ENCODE measurements at regions not wholly inside any gene's neighbourhood (a gene's known extent, or its start where the extent isn't known, plus 50 kb on each side); places are given as distances from the start of the nearest gene placed in this dataset.
"Not testable (repeated sequence)": the region's sequence is repeated elsewhere in the genome, so short reads cannot be mapped to it uniquely, and the experiment has no call there.

DNA sequence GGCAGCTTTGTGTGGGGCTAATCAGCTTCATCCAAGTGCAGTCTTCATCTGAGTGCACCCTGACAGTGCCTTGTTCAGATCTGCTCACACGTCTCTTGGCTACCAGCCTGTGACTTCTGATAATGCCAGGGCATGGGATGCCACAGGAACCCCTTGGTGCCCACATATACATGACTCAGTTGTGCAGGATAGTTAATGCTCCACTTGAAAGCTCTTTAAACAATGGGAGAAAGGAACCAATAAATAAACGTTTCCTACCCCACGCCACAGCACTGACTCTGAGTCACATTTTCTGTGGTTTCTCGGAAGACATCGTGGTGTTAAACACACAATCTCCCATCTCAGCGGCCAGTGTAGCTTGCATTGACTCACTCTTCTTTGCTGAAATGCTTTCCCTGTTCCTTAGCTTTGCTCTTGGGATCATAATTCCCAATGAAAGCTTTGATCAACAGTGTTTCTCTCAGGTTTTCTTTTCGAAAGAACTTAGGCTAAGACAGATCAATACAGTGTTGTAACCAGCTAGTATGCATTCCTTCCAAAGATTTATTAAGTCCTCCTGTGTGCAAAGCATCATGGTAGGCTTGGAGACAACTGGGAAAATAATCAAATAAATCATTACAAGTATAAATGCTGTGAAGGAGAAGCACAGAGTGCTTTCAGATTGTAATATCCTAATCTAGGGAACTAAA is 142.0 kb downstream of the COPS8 start:
- H3K4me1 Mint-ChIP-seq, result no peaks in the 10 kb centered on the region
- CTCF ChIA-PET, result interaction anchor here (1.0 kb wide), 1 partner anchor 73 kb away, joined by 4 read pairs; no protein-coding TSS in a partner anchor
- no peaks in the 10 kb centered on the region for H3K9me3 Mint-ChIP-seq
- H3K27ac Mint-ChIP-seq, result no peak overlapping the region
- no peaks in the 10 kb centered on the region for H3K36me3 Mint-ChIP-seq
- H3K4me3 Mint-ChIP-seq, result no peak overlapping the region
- H3K27me3 Mint-ChIP-seq, result peaks cover 13% of the 10 kb centered on the region
- DNase-seq, result no peak

DNA sequence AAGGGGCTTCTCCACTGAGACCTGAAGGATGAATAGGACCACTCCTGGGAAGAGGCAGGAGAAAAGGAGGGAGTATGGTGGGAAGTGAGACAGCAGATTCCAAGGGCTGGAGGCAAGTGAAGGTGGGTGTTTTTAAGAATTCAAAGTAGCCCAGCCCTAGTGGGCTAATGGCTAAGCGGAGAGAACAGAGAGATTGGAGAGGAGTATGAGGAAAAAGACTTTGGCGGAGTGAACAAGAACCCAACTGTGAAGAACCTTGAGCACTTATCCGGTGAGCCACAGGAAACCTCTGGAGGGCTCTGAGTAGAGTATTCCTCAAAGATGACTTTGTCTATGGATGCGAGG is 142.6 kb downstream of the COPS8 start:
- CTCF ChIA-PET, result interaction anchor here (1.0 kb wide), 1 partner anchor 74 kb away, joined by 4 read pairs; no protein-coding TSS in a partner anchor
- no peaks in the 10 kb centered on the region for H3K36me3 Mint-ChIP-seq
- no peaks in the 10 kb centered on the region for H3K4me1 Mint-ChIP-seq

DNA sequence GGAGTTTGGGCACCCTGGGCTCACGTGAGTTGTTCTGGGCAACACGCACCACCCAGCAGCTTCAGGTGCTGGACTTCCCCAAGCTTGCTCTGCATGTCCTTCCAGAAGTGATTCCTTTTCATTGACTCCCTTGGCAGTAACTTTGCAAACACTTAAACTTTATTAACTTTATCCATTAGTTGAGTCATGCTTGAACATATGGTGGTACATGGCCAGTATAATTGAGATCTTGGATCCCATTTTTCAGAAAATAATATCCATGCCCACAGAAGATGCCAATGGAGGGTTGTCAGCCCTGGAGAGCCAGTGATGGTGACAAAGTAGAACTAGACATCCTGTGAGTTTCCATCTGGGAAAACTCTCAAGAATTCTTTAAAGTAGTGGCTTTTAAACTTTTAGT is 144.2 kb downstream of the COPS8 start:
- no peak overlapping the region for H3K4me3 Mint-ChIP-seq
- no peaks in the 10 kb centered on the region for H3K4me1 Mint-ChIP-seq
- H3K27ac Mint-ChIP-seq, result no peak overlapping the region
- H3K27me3 Mint-ChIP-seq, result peaks cover 8% of the 10 kb centered on the region
- no peaks in the 10 kb centered on the region for H3K9me3 Mint-ChIP-seq
- DNase-seq, result no peak
- CTCF ChIA-PET, result no interaction called here
- H3K36me3 Mint-ChIP-seq, result no peaks in the 10 kb centered on the region

More for the DNA sequence above, 142.6 kb downstream of the COPS8 start:
- Mint-ChIP-seq H3K4me3 (no peak overlapping the region), H3K27ac (no peak overlapping the region), H3K9me3 (no peaks in the 10 kb centered on the region), H3K27me3 (peaks cover 13% of the 10 kb centered on the region)
- no peak for DNase-seq

DNA sequence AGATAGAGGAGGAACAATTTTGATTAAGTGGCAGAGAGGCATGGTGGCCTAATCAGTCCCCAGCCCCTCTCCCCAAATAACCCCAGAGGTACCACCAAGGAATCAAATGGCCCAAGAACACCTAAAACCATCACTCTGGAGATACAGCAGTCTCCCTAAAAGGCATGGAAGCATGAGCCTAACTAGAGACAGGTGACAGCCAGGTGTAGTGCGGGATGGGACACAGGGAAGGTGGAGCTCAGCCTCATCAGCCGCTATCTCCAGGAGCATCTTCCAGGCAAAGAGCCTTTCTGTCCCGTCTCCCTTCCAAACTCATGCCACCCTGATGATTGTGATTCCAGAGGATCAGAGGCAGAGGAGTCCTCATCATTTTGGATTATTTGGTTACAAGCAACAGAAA is 144.7 kb downstream of the COPS8 start:
- CTCF ChIA-PET, result no interaction called here
- Mint-ChIP-seq H3K4me1 (no peaks in the 10 kb centered on the region), H3K4me3 (no peak overlapping the region), H3K27me3 (peaks cover 8% of the 10 kb centered on the region), H3K9me3 (no peaks in the 10 kb centered on the region), H3K36me3 (no peaks in the 10 kb centered on the region), H3K27ac (no peak overlapping the region)
- no peak for DNase-seq

DNA sequence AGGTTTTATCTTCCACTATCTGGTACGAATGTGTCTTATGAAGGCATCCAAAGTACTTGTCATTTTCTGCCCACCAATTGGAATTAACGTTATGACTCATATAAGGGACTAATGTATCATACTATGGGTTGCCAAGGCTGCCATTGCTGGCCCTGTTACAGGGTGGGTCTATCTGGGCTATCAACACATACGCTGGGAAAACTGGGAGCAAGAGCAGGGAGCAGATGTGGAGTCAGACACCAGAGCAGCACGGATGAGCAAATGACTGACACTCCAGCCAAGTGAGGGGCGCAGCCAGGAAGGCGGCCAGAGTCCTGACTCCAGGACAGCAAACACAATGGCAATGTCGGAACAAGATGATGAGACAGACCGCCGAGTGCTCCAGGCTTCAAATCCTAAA is 145.9 kb downstream of the COPS8 start:
- no peak overlapping the region for H3K27ac Mint-ChIP-seq
- no peak overlapping the region for H3K4me3 Mint-ChIP-seq
- H3K9me3 Mint-ChIP-seq, result no peaks in the 10 kb centered on the region
- H3K27me3 Mint-ChIP-seq, result peaks cover 8% of the 10 kb centered on the region
- H3K4me1 Mint-ChIP-seq, result no peaks in the 10 kb centered on the region
- CTCF ChIA-PET, result no interaction called here
- no peaks in the 10 kb centered on the region for H3K36me3 Mint-ChIP-seq
- DNase-seq, result no peak

DNA sequence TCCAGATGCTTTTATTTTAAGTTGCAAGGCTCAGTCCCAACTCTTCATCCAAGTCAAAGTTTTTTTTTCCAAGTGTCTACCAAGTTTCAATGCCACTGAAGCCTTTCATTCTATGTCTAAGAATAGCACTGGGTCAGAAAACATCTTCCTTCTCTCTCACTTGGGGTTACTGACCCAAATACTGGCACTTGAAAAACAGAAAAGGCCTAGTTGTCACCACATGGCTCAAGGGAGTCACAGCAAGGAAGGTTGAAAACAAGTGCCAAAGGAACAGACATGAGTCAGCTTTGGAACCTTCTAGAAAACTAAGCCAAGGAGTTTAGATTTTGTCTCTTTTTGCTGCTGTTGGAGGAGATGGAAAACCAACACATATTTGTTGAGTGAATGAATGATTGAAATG is 146.5 kb downstream of the COPS8 start:
- Mint-ChIP-seq H3K27me3 (peaks cover 8% of the 10 kb centered on the region), H3K4me3 (no peak overlapping the region), H3K27ac (no peak overlapping the region), H3K4me1 (no peaks in the 10 kb centered on the region), H3K36me3 (no peaks in the 10 kb centered on the region), H3K9me3 (no peaks in the 10 kb centered on the region)
- CTCF ChIA-PET, result no interaction called here
- no peak for DNase-seq

DNA sequence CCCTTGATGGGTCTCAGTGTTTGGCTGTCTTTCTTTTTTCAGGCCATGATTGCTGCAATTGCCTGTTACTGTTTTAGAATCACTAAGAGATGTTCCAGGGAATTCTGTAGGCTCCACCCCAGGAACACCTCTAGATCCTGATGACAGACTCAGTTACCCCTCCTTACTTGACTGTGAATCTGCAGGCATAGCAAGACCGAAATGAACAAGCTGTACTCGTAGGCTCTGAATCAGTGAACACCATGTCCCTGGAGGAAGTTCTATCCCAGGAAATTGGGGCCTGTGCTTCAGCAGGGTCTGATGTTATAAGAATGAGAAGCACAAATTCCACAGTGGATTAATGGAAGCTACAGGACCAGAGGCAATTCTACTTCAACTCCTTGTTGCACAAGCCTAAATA is 148.6 kb downstream of the COPS8 start:
- no peak overlapping the region for H3K4me3 Mint-ChIP-seq
- DNase-seq, result no peak
- no peaks in the 10 kb centered on the region for H3K9me3 Mint-ChIP-seq
- no peaks in the 10 kb centered on the region for H3K4me1 Mint-ChIP-seq
- CTCF ChIA-PET, result no interaction called here
- no peak overlapping the region for H3K27ac Mint-ChIP-seq
- H3K27me3 Mint-ChIP-seq, result peaks cover 3% of the 10 kb centered on the region
- no peaks in the 10 kb centered on the region for H3K36me3 Mint-ChIP-seq

DNA sequence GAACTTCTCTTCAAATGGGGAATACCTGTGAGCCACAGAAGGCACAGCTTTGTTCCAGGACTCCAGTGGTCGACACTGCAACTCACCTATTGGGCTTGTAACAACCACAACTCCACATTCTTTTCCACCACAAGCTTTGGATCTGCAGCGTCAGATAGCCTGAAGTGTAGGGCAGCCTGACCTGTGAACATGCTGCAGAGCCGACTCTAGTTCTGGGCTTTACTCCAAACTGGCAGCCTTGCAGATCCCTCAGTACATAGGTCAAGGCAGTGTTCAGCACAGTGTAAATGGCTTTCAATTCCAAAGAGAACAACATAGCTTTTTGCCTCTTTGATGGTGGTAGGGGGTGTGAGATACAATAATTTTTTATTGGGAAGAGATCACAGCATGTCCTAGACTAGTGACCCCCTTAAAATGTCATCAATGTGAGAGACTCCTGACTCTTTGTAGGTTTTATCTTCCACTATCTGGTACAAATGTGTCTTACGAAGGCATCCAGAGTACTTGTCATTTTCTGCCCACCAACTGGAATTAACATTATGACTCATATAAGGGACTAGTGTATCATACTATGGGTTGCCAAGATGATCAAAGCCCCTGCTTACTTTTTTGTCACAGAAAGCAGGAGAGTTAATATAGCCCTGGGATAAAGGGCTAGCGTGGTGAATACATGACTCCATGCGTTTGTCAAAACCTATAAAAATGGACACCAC is 149.8 kb downstream of the COPS8 start:
- CTCF ChIA-PET, result no interaction called here
- no peak overlapping the region for H3K4me3 Mint-ChIP-seq
- H3K27ac Mint-ChIP-seq, result no peak overlapping the region
- H3K27me3 Mint-ChIP-seq, result peaks cover 3% of the 10 kb centered on the region
- no peaks in the 10 kb centered on the region for H3K4me1 Mint-ChIP-seq
- no peaks in the 10 kb centered on the region for H3K9me3 Mint-ChIP-seq
- H3K36me3 Mint-ChIP-seq, result no peaks in the 10 kb centered on the region
- DNase-seq, result no peak

DNA sequence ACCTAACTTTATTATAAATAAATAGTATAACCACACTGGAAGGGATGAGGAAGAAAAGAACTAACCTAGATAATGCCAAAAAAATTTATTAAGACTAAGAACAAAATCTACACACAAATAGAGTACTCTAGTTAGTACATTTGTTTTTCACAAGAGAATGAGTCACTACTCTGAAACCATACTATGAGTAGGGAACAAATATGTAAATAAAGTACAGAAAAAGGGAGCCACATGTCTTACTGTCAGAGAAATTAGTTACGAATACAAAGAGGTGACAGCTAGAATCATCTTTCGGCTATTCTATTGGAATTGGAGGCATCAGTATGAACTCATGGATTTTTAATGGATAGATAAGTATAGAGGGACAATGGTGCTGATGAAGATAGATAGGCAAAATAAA is 150.5 kb downstream of the COPS8 start:
- H3K27me3 Mint-ChIP-seq, result peaks cover under 1% of the 10 kb centered on the region
- DNase-seq, result no peak
- H3K4me1 Mint-ChIP-seq, result no peaks in the 10 kb centered on the region
- no peak overlapping the region for H3K27ac Mint-ChIP-seq
- H3K36me3 Mint-ChIP-seq, result no peaks in the 10 kb centered on the region
- no peak overlapping the region for H3K4me3 Mint-ChIP-seq
- CTCF ChIA-PET, result no interaction called here
- H3K9me3 Mint-ChIP-seq, result peaks cover 5% of the 10 kb centered on the region

DNA sequence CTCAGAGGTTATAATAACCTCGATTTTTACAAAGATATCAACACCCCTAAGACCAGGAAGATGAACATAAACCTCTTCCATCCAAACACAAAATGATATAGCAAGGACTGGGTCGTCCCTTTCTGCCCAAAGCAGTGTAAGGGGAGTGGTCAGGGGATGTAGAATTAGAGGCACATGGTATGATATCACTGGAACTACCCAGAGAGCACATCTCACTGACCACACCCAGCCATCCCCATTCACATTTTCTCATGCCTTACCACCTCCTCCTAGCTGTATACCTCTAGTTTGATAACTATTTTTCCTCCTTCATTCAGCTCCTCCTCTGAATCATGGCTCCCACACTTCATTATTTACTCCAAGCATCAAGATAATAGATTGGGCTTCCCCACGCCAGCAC is 152.6 kb downstream of the COPS8 start:
- Mint-ChIP-seq H3K27me3 (no peaks in the 10 kb centered on the region), H3K4me3 (no peak overlapping the region), H3K36me3 (no peaks in the 10 kb centered on the region), H3K27ac (no peak overlapping the region), H3K4me1 (no peaks in the 10 kb centered on the region), H3K9me3 (peaks cover 6% of the 10 kb centered on the region)
- no peak for DNase-seq
- CTCF ChIA-PET, result no interaction called here

DNA sequence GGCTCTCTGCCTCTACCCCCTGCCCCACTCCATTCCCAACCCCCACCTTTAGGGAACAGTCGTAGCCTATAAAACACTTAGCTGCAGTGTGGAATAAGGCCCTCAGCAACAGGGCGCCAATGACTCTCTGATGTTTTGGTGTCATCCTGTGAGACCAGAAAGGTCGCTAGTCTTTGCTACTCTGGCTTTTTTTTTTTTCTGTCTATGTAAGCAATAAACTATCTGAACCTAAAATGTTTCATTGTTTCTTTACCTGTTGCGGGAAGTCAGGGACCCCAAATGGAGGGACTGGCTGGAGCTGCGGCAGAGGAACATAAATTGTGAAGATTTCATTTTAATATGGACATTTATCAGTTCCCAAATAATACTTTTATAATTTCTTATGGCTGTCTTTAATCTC is 154.6 kb downstream of the COPS8 start:
- Mint-ChIP-seq H3K27ac (no peak overlapping the region), H3K27me3 (no peaks in the 10 kb centered on the region), H3K4me1 (no peaks in the 10 kb centered on the region), H3K9me3 (peaks cover 6% of the 10 kb centered on the region), H3K4me3 (no peak overlapping the region), H3K36me3 (no peaks in the 10 kb centered on the region)
- CTCF ChIA-PET, result no interaction called here
- no peak for DNase-seq

DNA sequence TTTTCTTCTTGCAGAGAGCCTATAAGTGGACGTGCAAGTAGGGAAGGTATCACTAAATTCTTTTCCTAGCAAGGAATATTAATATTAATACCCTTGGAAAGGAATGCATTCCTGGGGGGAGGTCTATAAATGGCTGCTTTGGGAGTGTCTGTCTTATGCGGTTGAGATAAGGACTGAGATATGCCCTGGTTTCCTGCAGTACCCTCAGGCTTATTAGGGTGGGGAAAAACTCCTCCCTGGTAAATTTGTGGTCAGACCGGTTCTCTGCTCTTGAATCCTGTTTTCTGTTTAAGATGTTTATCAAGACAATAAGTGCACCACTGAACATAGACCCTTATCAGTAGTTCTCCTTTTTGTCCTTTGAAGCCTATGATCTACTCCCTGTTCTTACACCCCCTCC is 155.2 kb downstream of the COPS8 start:
- H3K4me1 Mint-ChIP-seq, H3K27me3 Mint-ChIP-seq, H3K36me3 Mint-ChIP-seq, H3K27ac Mint-ChIP-seq, H3K9me3 Mint-ChIP-seq, H3K4me3 Mint-ChIP-seq, DNase-seq, CTCF ChIA-PET: not testable (repeated sequence)

DNA sequence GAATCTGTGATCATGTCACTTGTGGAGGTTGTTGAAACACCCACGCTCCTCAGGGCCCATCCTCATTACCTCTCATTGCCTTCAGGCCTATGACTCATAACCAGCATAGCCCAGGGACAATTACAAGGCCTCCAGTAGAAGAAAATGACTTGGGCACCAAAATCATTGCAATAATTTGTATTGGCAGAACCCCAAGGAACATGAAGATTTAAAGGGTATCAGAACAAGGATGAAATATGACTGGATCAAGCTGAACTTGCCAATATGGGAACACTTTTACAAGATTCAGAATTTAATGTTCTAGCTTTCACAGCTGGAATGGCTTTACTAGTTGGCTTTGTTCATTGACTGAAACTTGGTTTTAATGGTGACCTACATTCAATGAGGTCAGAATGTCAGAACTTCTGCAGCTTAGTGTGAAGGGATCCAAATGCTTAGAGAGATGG is 156.4 kb downstream of the COPS8 start:
- no peak for DNase-seq
- no peak overlapping the region for H3K27ac Mint-ChIP-seq
- no peak overlapping the region for H3K4me3 Mint-ChIP-seq
- H3K36me3 Mint-ChIP-seq, result no peaks in the 10 kb centered on the region
- CTCF ChIA-PET, result no interaction called here
- peaks cover 6% of the 10 kb centered on the region for H3K9me3 Mint-ChIP-seq
- no peaks in the 10 kb centered on the region for H3K4me1 Mint-ChIP-seq
- H3K27me3 Mint-ChIP-seq, result no peaks in the 10 kb centered on the region

DNA sequence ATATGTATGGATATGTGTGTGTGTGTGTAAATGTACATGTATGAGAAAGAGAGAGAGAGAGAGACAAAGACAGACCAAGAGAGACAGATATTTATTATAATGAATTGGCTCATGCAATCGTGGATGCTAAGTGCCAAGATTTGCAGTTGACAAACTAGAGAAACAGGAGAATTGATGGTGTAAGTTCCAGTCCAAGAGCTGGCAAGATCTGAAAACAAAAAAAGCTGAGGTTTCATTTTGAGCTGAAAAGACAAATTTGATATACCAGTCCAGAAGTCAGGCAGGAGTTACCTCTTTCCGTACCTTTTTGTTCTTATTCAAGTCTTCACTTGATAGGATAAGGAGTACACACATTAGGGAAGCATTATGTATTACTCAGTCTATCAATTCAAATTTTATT is 157.8 kb downstream of the COPS8 start:
- no peak for DNase-seq
- peaks cover 6% of the 10 kb centered on the region for H3K9me3 Mint-ChIP-seq

DNA sequence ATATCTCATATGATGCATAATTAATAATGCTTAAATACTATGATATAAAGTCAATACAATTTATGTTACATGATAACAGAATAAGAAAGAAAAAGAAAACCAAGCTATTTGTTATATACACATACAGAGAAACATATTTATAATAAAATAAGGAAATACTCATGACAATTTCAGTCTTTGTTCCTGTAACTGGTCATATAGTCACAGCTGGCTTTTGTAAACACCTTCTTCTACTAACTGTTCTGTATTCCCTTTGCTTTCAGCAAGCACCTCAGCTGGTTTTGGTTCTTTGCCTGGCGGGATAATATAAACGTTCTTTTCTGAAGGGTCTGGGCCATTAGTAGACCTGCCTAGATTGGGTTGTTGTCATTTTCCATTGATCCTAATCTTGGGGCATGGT is 158.5 kb downstream of the COPS8 start:
- no peak overlapping the region for H3K4me3 Mint-ChIP-seq
- no peaks in the 10 kb centered on the region for H3K4me1 Mint-ChIP-seq
- H3K9me3 Mint-ChIP-seq, result peaks cover 6% of the 10 kb centered on the region
- H3K27me3 Mint-ChIP-seq, result no peaks in the 10 kb centered on the region
- CTCF ChIA-PET, result no interaction called here
- DNase-seq, result no peak
- no peak overlapping the region for H3K27ac Mint-ChIP-seq
- H3K36me3 Mint-ChIP-seq, result no peaks in the 10 kb centered on the region

More for the DNA sequence above, 157.8 kb downstream of the COPS8 start:
- CTCF ChIA-PET, result no interaction called here
- Mint-ChIP-seq H3K36me3 (no peaks in the 10 kb centered on the region), H3K27me3 (no peaks in the 10 kb centered on the region), H3K27ac (no peak overlapping the region), H3K4me1 (no peaks in the 10 kb centered on the region), H3K4me3 (no peak overlapping the region)

Data from activated naive CD4-positive, alpha-beta T cell treated with anti-CD3 and anti-CD28 coated beads, Interleukin-2, amount 10 ng/mL, durations not matched to agents 7 days and 5 days (primary cell).